GM19328 (cell line): ENCODE measurements at regions not wholly inside any gene's neighbourhood (a gene's known extent, or its start where the extent isn't known, plus 50 kb on each side); places are given as distances from the start of the nearest gene placed in this dataset.

Experiments used
- ATAC-seq: cut with Tn5 transposase; IDR thresholded peaks from one replicate; pipeline ENCODE4 v1.9.1; 2021; ENCODE audit warnings: mild to moderate bottlenecking, moderate library complexity; ENCODE audit not compliant: unreplicated experiment

- no peak for ATAC-seq
These were observed 347.8 kb downstream of the MZT1 start for GRCh38 chr13:72379581-72379980.

- ATAC-seq, result no peak
These were observed 359.4 kb downstream of the MZT1 start for GRCh38 chr13:72368031-72368430.

GRCh38 chr13:72346716-72347115 lies 380.7 kb downstream of the MZT1 start:
- ATAC-seq, result no peak

- ATAC-seq, result no peak
These were observed 385.1 kb downstream of the MZT1 start for GRCh38 chr13:72342364-72342763.

- ATAC-seq, result no peak
These were observed 385.5 kb downstream of the MZT1 start for GRCh38 chr13:72341904-72342303.

- no peak for ATAC-seq
These were observed 409.9 kb downstream of the MZT1 start for GRCh38 chr13:72317346-72318109.

- no peak for ATAC-seq
These were observed 410.7 kb downstream of the MZT1 start for GRCh38 chr13:72316716-72317115.

GRCh38 chr13:72315312-72315711 lies 412.1 kb downstream of the MZT1 start:
- no peak for ATAC-seq

GRCh38 chr13:72314210-72314609 lies 413.2 kb downstream of the MZT1 start:
- no peak for ATAC-seq

GRCh38 chr13:72313546-72313945 lies 413.9 kb downstream of the MZT1 start:
- ATAC-seq, result no peak

GRCh38 chr13:72303941-72304746 lies 423.3 kb downstream of the MZT1 start:
- no peak for ATAC-seq

- ATAC-seq, result no peak
These were observed 429.2 kb upstream of the DACH1 start for GRCh38 chr13:72296246-72296645.

- no peak for ATAC-seq
These were observed 428.1 kb upstream of the DACH1 start for GRCh38 chr13:72295153-72295552.

GRCh38 chr13:72293206-72293605 lies 426.2 kb upstream of the DACH1 start:
- no peak for ATAC-seq

- no peak for ATAC-seq
These were observed 424.1 kb upstream of the DACH1 start for GRCh38 chr13:72290962-72291681.

GRCh38 chr13:72286421-72286820 lies 419.4 kb upstream of the DACH1 start:
- no peak for ATAC-seq

GRCh38 chr13:72284791-72285190 lies 417.8 kb upstream of the DACH1 start:
- ATAC-seq, result no peak

- no peak for ATAC-seq
These were observed 394.7 kb upstream of the DACH1 start for GRCh38 chr13:72261732-72262131.

GRCh38 chr13:72259528-72259927 lies 392.5 kb upstream of the DACH1 start:
- no peak for ATAC-seq

GRCh38 chr13:72258340-72258981 lies 391.5 kb upstream of the DACH1 start:
- ATAC-seq, result no peak

GRCh38 chr13:72255908-72256307 lies 388.9 kb upstream of the DACH1 start:
- no peak for ATAC-seq
